IPS-NIHi7 (cell line): ENCODE measurements at regions not wholly inside any gene's neighbourhood (a gene's known extent, or its start where the extent isn't known, plus 50 kb on each side); places are given as distances from the start of the nearest gene placed in this dataset.
"Not testable (repeated sequence)": the region's sequence is repeated elsewhere in the genome, so short reads cannot be mapped to it uniquely, and the experiment has no call there.

Source experiments
- DNase-seq: peaks from one replicate; pipeline ENCODE4 v3.0.0; 2012; ENCODE audit warnings: mixed read lengths; ENCODE audit errors: extremely low spot score

DNA sequence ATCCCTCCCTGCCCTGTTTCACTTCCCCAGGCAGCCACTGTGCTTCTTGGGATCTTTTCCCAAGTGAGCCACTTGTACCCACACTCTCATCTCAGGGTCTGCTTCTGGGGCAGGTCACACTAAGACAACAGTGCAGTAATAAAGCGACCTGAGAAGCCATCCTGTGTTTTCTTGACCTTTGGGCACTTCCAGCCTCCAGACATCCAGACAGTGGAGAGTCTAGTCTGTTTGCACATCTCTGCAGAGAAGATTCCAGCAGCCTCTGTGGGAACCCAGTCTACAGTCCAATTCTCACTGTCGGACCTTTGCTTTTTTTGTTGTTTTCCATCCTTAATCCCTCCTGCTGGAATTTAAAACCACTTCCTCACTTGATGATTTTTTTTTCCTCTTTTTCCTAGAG lies 50.3 kb upstream of the ATP6AP2 start:
- DNase-seq, result no peak

DNA sequence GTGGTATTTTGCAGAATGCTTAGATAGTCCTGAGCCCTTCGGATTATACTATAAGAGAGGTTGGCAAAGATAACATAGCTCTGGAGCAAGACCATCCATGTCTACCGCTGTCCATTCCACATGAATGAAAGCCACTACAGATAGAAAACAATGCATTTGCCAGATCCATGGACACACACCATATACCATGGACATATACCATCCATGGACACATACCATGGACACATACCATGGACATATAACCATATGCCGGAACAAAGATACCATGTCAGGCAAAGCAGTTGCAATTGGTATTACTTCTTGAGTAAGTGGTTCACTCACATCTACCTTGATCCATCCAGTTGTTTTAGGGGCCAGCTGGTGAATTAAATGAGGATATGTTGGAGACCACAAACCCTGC lies 53.2 kb upstream of the ATP6AP2 start:
- DNase-seq, result no peak

DNA sequence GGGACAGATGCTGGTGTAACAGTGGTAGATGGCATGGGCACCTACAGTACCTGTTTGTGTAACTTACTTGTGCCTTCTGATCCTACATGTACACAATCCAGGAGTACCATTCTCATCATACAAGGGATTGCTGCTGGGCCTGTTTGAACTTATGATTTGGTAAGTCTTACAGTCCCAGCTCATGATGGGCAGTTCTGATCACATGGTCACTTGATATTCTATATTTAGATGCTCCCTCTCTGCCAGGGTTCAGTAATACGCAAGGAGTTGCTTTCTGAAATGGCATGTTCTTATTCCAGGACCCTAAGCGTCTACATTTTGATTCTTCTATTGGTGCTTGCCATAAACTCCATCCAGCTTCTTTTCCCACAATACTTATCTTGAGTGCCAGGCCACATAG lies 54.4 kb upstream of the ATP6AP2 start:
- no peak for DNase-seq

DNA sequence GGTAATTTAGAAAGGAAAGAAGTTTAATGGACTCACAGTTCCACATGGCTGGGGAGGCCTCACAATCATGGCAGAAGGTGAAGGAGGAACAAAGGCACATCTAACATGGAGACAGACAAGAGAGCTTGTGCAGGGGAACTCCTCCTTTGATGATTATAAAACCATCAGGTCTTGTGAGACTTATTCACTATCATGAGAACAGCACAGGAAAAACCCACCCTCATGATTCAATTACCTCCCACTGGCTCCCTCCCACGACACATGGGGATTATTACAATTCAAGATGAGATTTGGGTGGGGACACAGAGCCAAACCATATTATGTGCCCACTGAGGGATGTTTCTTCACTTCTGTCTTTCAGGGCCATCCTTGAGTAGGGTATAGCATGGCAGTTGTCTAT lies 54.9 kb upstream of the ATP6AP2 start:
- DNase-seq, result not testable (repeated sequence)

DNA sequence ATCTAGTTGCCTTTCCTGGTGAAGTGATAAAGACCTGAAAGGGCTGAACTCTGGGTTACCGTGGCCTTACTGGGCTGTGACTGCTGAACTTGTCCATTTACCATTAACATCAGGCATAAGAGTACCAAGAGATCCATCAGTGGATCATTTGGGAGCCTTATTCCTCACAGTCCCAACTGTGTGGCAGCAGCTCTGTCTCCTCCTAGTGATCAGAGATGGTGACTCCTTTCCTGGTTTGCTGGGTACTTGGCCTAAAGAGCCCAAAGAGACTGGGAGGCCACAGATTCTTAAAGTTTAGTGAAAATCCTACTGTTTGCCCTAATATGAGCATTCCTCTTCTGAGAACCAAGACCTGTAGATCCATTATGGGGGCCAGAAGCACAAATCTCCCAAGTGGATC lies 56.3 kb upstream of the ATP6AP2 start:
- no peak for DNase-seq

DNA sequence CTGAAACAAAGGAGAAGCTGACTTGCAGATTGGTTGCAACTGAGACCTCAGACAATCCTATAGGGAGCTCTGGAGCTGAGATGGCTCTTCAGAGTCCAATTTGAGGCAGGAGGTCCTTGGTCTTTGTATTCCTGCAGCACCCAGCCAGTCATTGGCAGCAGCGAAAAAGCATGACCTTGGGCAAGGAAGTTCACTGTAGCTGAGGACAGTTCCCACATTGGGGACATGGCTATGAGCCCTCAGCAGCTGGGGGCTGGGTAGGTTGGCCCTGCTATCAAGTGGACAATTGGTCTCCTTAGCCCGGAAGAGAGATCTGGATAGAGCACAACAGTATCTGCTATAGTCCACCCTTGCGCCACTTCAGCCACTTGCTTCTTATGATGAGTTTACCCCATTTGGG lies 56.9 kb upstream of the ATP6AP2 start:
- DNase-seq, result no peak

DNA sequence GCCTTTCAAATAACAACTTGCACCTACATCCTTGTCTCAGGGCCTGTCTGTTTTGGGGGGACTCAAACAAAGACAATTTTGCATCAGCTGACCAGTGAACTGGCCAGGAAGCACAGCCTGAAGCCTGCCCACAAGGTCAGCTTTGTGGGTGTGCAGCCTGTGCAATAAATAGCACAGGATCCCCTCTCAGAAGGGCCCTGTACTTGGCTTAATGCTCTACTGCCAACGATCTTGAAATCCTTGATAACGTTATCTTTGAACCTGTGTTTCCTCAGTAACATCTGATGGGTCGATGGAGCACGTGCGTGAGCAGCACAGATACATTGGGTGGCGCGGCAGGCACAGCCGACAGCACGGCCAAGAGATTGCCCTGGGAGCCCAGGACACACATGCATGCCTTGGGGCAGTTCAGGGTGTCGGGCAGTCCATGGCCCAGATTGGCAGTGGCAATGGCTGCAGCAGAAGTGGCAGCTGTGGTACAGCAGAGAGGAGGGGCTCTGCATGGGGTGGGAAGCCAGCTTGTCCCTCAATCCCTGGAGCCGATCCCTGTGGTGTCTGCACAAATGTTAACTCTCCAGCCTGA lies 58.8 kb upstream of the ATP6AP2 start:
- DNase-seq, result no peak

DNA sequence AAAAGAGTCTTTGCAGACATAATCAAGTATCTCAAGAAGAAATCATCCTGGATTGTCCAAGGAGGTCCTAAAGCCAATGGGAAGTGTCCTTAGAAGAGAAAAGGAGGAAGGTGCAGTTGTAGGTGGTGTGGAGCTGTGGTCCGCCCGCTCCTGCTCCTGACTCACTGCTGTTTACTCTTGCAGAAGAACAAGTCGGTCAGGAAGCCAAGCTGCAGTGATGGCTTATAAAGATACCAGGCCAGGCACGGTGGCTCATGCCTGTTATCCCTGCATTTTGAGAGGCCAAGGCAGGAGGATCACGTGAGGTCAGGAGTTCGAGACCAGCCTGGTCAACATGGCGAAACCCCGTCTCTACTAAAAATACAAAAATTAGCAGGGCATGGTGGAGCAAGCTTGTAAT lies 66.4 kb upstream of the ATP6AP2 start:
- DNase-seq, result no peak

DNA sequence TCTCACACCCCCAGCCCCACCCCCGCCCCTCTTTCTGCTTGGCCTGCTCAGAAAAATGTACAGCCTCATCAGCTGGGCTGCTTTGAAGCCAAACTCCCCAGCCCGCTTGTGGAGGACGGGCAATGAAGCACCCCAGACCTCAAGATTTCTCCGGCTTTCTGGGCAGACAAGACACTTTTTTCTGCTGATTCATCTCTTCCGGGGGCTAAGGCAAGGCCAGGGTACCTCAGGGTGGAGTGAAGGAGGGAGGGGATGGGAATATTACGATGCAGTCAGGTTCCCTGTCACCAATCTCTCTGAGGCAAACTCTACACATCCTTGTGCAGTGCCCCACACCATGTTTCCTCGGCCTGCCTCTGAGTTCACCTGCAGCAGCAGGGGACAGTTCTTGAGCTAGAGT lies 66.9 kb upstream of the ATP6AP2 start:
- DNase-seq, result no peak

DNA sequence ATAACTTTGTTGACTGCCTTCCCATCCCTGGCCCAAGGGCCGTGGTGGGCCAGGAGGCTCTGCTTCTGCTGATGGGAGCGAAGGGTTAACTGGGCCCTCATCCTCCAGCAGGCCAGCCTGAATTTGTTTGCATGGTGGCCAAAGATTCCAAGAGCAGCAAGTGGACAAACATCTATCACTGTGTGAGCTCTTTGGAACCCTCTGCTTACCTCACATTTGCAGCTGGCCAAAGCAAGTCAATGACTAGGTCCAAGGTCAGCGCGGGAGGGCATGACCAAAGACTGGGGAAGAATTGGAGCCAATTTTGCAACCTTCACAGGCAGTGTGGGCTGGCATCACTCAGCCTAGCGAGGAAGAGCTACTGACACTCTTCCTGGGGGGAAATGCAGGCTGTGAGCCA lies 67.8 kb upstream of the ATP6AP2 start:
- DNase-seq, result no peak

DNA sequence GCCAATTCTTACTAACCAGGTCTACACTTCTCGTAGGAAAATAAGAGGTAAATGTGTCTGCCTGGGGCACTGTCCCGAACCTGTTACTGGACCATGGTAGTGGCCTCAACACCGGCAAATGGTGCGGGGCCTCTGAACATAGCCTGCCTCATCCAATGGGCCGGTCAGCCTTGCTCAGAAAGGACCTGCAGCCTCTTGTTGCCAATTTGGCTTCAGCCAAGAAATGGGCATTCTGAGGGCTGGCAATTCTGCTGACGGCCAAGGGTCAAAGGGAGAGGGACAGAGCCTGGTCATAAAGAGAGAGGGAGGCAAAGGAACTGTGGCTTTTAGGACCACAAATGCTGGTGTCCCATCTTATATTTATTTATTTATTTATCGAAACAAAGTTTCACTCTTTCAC lies 69.5 kb upstream of the ATP6AP2 start:
- DNase-seq, result no peak

DNA sequence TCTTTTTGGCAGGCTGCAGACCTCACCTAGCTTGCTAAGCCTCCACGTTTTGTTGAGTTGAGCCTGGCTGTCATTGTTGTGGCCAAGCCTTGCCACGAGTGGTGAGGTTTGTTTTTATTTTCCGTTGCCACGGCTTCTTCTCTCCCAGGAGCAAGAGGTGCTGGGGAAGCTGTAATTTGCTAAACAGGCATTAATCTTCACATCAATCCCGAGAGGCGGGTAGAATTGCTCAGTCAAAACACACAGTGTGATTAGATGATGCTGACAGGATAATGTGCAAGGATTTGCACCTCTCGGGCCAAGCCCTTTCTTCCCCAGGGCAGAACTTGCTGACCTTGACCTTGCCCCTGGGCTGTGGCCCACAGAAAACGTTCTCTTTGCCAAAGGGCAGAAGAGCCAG lies 72.2 kb upstream of the ATP6AP2 start:
- no peak for DNase-seq

DNA sequence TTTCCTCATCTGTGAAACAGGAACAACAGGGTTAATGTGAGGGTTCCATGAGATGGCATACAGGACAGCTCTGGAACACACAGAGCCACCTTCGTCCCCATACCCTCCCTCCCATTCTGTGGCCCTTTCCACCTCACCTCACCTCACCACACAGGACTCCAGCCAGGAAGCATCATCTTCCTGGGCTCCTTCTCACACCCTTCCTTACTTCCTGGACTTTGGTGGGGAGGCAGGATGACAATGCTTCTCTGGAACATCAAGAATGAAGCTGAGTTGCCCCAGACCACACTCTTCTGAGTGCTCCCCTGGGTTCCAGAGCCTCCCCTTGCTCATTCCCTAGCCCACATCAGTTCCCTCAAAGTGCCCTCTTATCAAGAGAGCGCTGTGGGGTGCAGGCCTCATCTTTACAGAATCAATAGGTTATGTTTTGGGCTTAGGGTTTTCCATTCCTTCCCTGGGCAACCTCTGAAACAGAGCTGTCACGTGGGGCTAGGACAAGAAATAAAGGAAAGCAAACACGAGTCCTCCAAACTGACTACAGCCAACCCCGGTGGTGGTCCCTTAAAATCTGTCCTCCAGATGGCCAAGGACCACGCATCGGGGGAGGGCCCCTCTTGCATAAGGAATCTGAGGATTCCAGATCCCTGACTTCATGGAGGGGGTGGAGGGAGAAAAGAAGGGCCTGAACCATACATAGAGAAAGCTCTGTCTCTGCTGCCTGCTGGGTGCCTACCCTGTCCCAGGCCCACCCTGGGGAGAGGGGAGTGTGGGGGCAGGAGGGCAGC lies 74.4 kb upstream of the ATP6AP2 start:
- no peak for DNase-seq

DNA sequence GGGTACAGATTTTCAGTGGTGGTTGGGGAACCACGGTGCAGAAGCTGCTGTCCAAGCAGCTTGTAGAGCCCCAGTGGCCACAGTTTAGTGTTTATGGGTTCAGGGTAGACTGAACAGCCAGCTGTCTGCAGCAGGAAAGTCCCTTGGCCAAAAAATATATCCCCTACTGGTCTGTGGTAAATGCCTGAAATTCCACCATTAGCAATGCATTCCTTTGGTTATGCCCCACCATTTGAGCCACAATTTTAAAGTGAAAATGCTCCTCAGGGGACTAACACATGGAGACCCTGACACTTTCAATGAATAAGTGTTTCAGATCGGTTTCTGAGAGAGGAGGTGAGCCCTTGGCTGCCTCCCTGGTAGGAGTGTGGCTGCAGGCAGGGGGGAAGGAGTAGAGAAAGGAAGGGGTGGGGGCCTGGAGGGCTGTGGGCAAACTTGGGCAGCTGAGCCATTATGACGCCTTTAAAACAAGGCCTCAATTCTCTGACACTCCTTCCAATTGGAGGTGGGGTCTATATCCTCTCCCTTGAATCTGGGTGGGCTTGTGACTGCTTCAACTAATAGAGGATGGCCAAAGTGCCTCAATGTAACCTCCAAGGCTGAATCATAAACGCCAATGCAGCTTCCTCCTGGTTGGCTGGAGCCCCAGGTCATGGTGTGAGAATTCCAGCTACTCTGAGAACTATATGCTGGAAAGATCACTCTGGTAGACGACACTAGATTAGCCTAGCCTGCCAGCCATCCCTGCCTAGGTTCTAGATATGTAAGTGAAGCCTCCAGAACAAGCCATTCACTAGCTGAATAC lies 75.8 kb upstream of the ATP6AP2 start:
- DNase-seq, result no peak

DNA sequence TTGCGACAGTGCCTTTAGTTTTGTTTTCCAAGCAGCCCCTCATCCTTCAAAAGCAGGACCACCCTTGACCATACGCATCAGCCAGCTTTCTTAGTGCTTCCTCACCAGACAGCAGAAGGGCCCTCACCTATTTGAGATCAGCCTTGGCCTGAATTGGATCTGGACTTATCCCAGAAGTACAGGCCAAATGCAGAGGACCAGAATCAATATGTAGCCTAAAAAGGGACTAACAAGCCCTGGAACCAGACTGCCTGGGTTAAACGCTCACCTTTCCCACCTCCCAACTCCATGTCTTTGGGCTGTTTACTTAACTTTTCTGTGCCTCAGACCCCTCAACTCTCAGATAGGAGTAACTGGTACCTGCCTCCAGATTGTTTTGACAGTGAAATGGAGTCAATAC lies 77.7 kb upstream of the ATP6AP2 start:
- DNase-seq, result no peak

DNA sequence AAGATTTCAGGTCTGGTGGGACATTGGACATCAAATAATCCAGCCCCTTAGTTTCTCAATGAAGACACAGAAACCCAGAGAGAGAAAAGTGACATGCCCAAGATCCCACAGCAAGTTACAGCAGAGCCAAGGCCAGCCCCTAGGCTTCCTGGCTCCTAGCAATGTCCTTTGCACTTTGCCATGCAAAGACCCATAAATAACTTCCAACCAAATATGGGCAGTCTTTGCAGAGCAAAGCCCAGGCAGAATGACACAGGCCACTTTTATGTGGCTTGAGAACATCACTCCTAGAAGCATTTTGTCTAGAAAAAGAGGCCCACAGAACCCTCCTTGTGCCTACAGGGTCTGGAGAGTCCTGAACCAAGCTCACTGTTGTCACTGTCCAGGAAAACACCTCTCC lies 78.1 kb upstream of the ATP6AP2 start:
- DNase-seq, result no peak

DNA sequence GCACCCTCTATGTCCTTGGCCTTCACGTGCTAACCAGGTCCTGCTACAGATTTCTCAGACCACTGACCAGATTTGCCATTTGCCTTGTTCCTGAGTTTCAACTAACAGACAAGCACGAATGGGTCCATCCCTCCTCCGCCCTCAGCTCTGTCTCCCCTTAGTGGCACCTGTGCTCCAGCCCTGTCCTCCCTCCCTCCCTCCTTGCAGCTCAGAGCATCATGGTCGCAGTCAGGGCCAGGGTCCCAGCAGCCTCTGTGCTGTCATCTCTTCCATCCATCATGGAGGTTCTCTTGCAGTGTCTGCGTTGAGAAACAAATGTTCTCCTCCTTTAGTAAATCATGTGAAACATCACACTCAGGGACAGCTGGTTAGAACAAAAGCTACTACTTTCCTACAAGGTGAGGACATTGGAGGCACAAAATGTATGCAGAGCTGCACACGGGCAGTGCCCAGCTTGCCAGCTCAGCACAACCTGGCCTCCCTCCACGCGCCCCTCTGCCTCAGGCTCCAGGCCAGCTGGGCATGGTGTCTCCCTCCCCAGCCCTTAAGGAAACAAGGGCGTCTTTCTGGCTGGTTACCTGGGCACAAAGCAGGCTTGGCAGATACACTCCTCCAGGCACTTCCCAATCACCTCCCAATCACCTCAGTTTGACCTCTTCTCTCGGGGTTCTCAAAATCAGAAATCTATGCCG lies 79.5 kb upstream of the ATP6AP2 start:
- DNase-seq, result no peak

DNA sequence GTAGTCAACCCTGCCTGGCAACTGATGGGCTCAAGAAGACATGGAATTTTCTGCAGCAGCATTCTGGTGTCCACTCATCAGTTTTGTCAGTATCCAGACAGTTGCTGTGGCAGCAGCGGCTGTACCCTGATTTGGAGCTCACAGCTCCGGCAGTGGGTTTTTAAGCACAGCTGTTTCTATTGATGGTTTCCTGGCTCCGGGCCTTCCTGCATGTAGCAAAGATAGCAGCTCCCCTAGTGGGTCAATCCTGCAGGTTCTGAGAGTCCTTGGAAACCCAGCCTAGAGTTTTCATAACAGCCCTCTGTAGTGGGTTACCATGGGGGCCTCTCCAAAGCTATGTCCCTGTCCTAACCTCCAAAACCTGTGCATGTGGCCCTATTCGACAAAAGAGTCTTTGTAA lies 84.0 kb upstream of the ATP6AP2 start:
- DNase-seq, result no peak

DNA sequence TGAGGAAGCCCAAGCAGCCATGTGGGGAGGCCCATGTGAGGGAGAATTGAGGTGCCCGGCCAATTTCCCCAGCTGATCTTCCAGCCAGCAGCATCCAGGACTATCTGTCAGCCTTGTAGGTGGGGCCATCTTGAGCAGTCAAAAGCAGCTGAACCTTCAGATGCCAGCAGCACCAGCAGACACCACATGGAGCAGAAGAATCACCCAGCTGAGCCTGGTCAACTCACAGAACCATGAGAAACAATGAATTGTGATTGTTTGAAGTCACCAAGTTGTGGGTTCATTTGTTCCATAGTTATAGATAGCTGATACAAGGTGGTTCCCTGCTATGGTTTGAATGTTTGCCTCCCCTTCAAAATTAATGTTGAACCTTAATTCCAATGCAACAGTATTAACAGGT lies 85.1 kb upstream of the ATP6AP2 start:
- no peak for DNase-seq

DNA sequence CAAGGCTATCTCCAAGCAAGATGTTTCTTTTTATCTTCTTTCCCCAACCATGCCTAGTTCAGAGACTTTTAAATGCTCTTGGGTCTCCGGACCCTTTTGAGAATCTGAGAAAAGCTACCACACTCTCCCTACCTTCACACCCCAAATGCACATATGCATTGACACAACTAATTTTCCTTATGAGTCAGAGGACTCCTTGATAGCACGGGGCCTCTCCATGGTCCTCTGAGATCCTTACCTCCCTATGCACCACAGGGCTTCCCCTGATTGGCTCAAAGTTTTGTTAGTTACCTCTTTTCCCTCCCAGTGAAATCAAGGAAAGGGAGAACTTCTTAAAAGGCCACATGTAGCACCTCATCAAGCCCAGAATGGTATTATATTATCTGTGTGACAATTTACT lies 86.8 kb upstream of the ATP6AP2 start:
- DNase-seq, result no peak

DNA sequence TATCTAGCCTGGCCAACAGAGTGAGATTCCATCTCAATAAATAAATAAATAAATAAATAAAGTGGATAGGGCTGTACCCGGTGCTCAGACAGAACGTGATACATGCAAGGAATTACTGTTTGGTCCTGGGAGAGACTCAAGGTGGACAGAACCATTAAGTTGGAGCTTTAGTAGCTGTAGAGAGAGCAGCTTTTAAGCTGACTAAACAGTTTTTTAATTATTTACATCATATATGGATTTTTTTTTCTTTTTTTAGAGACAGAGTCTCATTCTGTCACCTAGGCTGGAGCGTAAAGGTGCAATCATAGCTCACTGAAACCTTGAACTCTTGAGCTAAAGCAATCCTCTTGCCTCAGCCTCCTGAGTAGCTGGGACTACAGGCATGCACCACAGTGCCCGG lies 92.5 kb upstream of the ATP6AP2 start:
- DNase-seq, result no peak

DNA sequence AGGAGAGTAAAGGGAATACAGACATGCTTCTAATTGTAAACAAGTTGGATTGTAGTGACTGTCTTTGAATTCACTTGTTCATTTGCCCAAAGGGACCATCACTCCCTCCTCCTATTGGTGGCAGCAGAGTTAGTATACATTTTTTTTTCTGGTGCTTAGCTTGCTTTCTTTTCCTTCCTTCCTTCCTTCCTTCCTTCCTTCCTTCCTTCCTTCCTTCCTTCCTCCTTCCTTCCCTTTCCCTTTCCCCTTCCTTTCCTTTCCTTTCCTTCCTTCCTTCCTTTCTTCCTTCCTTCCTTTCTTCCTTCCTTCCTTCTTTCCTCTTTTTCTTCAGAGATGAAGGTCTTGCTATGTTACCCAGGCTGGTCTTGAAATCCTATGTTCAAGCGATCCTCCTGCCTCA lies 94.8 kb upstream of the ATP6AP2 start:
- DNase-seq, result no peak
